Peyer's patch (tissue), 4 donors: ENCODE measurements at regions not wholly inside any gene's neighbourhood (a gene's known extent, or its start where the extent isn't known, plus 50 kb on each side); places are given as distances from the start of the nearest gene placed in this dataset.

ENCODE experiments used
- POLR2A ChIP-seq, 2 donors: fragments of 450-650 bp; IDR thresholded peaks; one replicate each; pipeline ENCODE4 v1.5.1; 2017; ENCODE audit warnings: antibody characterized with exemption in 2 of 2, mild to moderate bottlenecking in 2 of 2, moderate library complexity in 2 of 2
- TF ChIP-seq, protein P1 (sequence below), 6 experiments: fragments of 450-650 bp in 4 of 6; fragments of 200-600 bp in 2 of 6; sonication (generic) in 1 of 6; IDR thresholded peaks; one replicate each; pipeline ENCODE4 v1.5.1; 2017 to 2019; ENCODE audit warnings: antibody characterized with exemption in 6 of 6, mild to moderate bottlenecking in 3 of 6, moderate library complexity in 1 of 6

DNA sequence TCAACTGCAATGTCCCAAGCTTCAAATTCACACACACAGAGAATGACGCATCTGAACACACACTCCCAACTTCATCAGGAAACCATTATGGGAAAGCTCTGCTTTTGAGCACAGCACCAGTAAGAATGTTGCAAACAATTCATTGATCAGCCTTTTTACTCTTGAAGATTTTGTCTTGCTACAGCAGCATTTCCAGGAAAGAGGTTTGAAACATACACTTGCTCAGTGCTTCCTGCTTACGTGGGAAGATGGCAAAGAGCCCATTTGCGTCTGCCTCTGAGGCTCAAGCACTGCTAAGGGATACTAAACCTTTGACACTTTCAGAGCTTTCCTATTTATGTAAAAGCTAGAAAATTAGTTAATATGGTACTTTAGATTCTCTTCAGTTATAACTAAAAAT, 77.2 kb upstream of the MON1B start:
- TF ChIP-seq, protein P1, sequence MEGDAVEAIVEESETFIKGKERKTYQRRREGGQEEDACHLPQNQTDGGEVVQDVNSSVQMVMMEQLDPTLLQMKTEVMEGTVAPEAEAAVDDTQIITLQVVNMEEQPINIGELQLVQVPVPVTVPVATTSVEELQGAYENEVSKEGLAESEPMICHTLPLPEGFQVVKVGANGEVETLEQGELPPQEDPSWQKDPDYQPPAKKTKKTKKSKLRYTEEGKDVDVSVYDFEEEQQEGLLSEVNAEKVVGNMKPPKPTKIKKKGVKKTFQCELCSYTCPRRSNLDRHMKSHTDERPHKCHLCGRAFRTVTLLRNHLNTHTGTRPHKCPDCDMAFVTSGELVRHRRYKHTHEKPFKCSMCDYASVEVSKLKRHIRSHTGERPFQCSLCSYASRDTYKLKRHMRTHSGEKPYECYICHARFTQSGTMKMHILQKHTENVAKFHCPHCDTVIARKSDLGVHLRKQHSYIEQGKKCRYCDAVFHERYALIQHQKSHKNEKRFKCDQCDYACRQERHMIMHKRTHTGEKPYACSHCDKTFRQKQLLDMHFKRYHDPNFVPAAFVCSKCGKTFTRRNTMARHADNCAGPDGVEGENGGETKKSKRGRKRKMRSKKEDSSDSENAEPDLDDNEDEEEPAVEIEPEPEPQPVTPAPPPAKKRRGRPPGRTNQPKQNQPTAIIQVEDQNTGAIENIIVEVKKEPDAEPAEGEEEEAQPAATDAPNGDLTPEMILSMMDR (IDR thresholded peaks at IDR 0.05), result no peak
- TF ChIP-seq POLR2A (IDR thresholded peaks at IDR 0.05), result no peak
